H1 (cell line): ENCODE measurements at regions not wholly inside any gene's neighbourhood (a gene's known extent, or its start where the extent isn't known, plus 50 kb on each side); places are given as distances from the start of the nearest gene placed in this dataset.

Experiments used
- CTCF ChIA-PET: fragments of 300-600 bp; sonication (Branson Sonifier 250); formaldehyde crosslinking; loops from one replicate; lab custom pipeline; 2021; ENCODE audit not compliant: partially characterized antibody; lab: Charles Lee
- POLR2A ChIA-PET: fragments of 300-600 bp; sonication (Branson Sonifier 250); formaldehyde crosslinking; loops from one replicate; lab custom pipeline; 2021; ENCODE audit warnings: inconsistent platforms; ENCODE audit not compliant: partially characterized antibody; lab: Charles Lee
- DNase-seq, 2 experiments: peaks; one replicate each; pipeline versions ENCODE4 v3.0.0 to v3.0.0-alpha.2; 2010 to 2022; ENCODE audit warnings: low spot score in 2 of 2, low read depth in 1 of 2, mixed read lengths in 1 of 2
- FAIRE-seq: peaks from 2 replicates; lab custom pipeline; 2011; peaks lifted over from hg19 to GRCh38; lab: Jason Lieb, UNC
- H2AFZ ChIP-seq: 2 replicates; pipeline ENCODE4 v1.8.1; 2012; ENCODE audit warnings: low read length, inconsistent platforms
- H2AK5ac ChIP-seq: 2 replicates; pipeline ENCODE4 v1.6.1; 2013; ENCODE audit warnings: low read depth, low read length
- H2BK120ac ChIP-seq: replicated peaks from 2 replicates; pipeline ENCODE3; 2013; ENCODE audit warnings: low read depth, low read length, inconsistent platforms
- H2BK12ac ChIP-seq: 2 replicates; pipeline ENCODE4 v1.6.1; 2013; ENCODE audit warnings: low read depth, low read length
- H2BK15ac ChIP-seq: 2 replicates; pipeline ENCODE4 v1.6.1; 2013; ENCODE audit warnings: low read length
- H2BK20ac ChIP-seq: 2 replicates; pipeline ENCODE4 v1.6.1; 2013; ENCODE audit warnings: low read length
- H2BK5ac ChIP-seq: 2 replicates; pipeline ENCODE4 v1.6.1; 2013; ENCODE audit warnings: low read depth, low read length
- H3K14ac ChIP-seq: 2 replicates; pipeline ENCODE4 v1.6.1; 2013; ENCODE audit warnings: inconsistent platforms; ENCODE audit not compliant: insufficient read length
- H3K18ac ChIP-seq: 2 replicates; pipeline ENCODE4 v1.6.1; 2013; ENCODE audit warnings: low read length; ENCODE audit errors: extremely low read depth
- H3K23ac ChIP-seq: 2 replicates; pipeline ENCODE4 v1.6.1; 2013; ENCODE audit warnings: inconsistent platforms; ENCODE audit not compliant: insufficient read length
- H3K23me2 ChIP-seq: 2 replicates; pipeline ENCODE4 v1.6.1; 2013; ENCODE audit warnings: low read depth, low read length
- H3K27ac ChIP-seq: 2 replicates; pipeline ENCODE4 v1.6.1; 2011; ENCODE audit warnings: low read depth, low read length, inconsistent platforms
- H3K27me3 ChIP-seq, 4 experiments: replicated peaks in 1 of 4; 1 replicate in 1 of 4; 2 replicates in 3 of 4; pipeline versions ENCODE4 v1.6.1 to v1.8.1; 2011 to 2013; ENCODE audit warnings: low read length in 3 of 4, mild to moderate bottlenecking in 3 of 4, inconsistent platforms in 2 of 4, mixed read lengths in 2 of 4, moderate library complexity in 1 of 4; ENCODE audit not compliant: control insufficient read depth in 3 of 4, insufficient read depth in 3 of 4; ENCODE audit errors: extremely low read depth in 1 of 4
- H3K36me3 ChIP-seq, 4 experiments: 2 replicates each; pipeline versions ENCODE4 v1.6.1 to v1.8.1; 2011 to 2013; ENCODE audit warnings: mild to moderate bottlenecking in 4 of 4, low read length in 3 of 4, moderate library complexity in 2 of 4, control low read depth in 1 of 4, inconsistent platforms in 1 of 4; ENCODE audit not compliant: insufficient read depth in 4 of 4, control insufficient read depth in 2 of 4
- H3K4ac ChIP-seq: replicated peaks from 2 replicates; pipeline ENCODE3; 2013; ENCODE audit warnings: low read length, low read depth, mixed read lengths, inconsistent platforms; ENCODE audit not compliant: insufficient read length
- H3K4me1 ChIP-seq, 4 experiments: replicated peaks in 1 of 4; 1 replicate in 1 of 4; 2 replicates in 3 of 4; pipeline versions ENCODE4 v1.6.1 to v1.8.1; 2011 to 2013; ENCODE audit warnings: low read length in 3 of 4, inconsistent platforms in 2 of 4, mixed read lengths in 1 of 4; ENCODE audit not compliant: insufficient read depth in 4 of 4, control insufficient read depth in 3 of 4
- H3K4me2 ChIP-seq, 2 experiments: 2 replicates each; pipeline versions ENCODE4 v1.6.1 to v1.8.1; 2011 to 2013; ENCODE audit warnings: low read depth in 2 of 2, low read length in 2 of 2, control low read depth in 1 of 2, inconsistent platforms in 1 of 2, mild to moderate bottlenecking in 1 of 2; ENCODE audit not compliant: insufficient read depth in 1 of 2
- H3K4me3 ChIP-seq, 4 experiments: fragments of 200-600, 300-600 bp in 1 of 4; sonication (generic), shearing (Covaris generic), sonication (Bioruptor Twin) in 1 of 4; 2 replicates each; pipeline versions ENCODE4 v1.5.1 to v1.8.1; 2011 to 2016; ENCODE audit warnings: low read length in 4 of 4, low read depth in 3 of 4, control low read depth in 2 of 4, inconsistent platforms in 2 of 4, mild to moderate bottlenecking in 2 of 4, mixed read lengths in 1 of 4, moderate library complexity in 1 of 4; ENCODE audit not compliant: insufficient read depth in 2 of 4; ENCODE audit errors: extremely low read depth in 1 of 4
- H3K56ac ChIP-seq: replicated peaks from 2 replicates; pipeline ENCODE3; 2013; ENCODE audit warnings: low read depth, mild to moderate bottlenecking, mixed read lengths, low read length, inconsistent platforms; ENCODE audit not compliant: insufficient read length
- H3K79me1 ChIP-seq: 2 replicates; pipeline ENCODE4 v1.6.1; 2013; ENCODE audit warnings: low read depth, low read length, control low read depth
- H3K79me2 ChIP-seq, 2 experiments: 2 replicates each; pipeline versions ENCODE4 v1.6.1 to v1.8.1; 2012 to 2013; ENCODE audit warnings: low read length in 2 of 2, mild to moderate bottlenecking in 2 of 2, inconsistent platforms in 1 of 2; ENCODE audit not compliant: insufficient read depth in 2 of 2, control insufficient read depth in 1 of 2
- H3K9ac ChIP-seq, 4 experiments: replicated peaks in 1 of 4; 1 replicate in 1 of 4; 2 replicates in 3 of 4; pipeline versions ENCODE4 v1.6.1 to v1.8.1; 2011 to 2013; ENCODE audit warnings: low read depth in 3 of 4, low read length in 3 of 4, control low read depth in 2 of 4, mild to moderate bottlenecking in 2 of 4, moderate library complexity in 2 of 4, inconsistent platforms in 1 of 4; ENCODE audit errors: extremely low read depth in 1 of 4
- H3K9me3 ChIP-seq, 2 experiments: 2 replicates each; pipeline versions ENCODE4 v1.6.1 to v1.8.1; 2012 to 2013; ENCODE audit warnings: mild to moderate bottlenecking in 2 of 2, moderate library complexity in 2 of 2, control low read depth in 1 of 2, inconsistent platforms in 1 of 2, low read depth in 1 of 2, low read length in 1 of 2, mixed read lengths in 1 of 2; ENCODE audit not compliant: insufficient read depth in 2 of 2
- H4K20me1 ChIP-seq, 2 experiments: replicated peaks in 1 of 2; 2 replicates each; pipeline versions ENCODE3 to v1.8.1; 2011 to 2013; ENCODE audit warnings: inconsistent platforms in 2 of 2, low read length in 2 of 2, mild to moderate bottlenecking in 1 of 2; ENCODE audit not compliant: insufficient read depth in 2 of 2, control insufficient read depth in 1 of 2
- H4K5ac ChIP-seq: 2 replicates; pipeline ENCODE4 v1.6.1; 2013; ENCODE audit warnings: low read length, low read depth, mixed read lengths, inconsistent platforms; ENCODE audit not compliant: insufficient read length
- H4K8ac ChIP-seq: 2 replicates; pipeline ENCODE4 v1.8.0; 2013; ENCODE audit warnings: mild to moderate bottlenecking, moderate library complexity, low read length, inconsistent platforms; ENCODE audit not compliant: insufficient read depth; ENCODE audit errors: extremely low read depth
- H4K91ac ChIP-seq: replicated peaks from 2 replicates; pipeline ENCODE3; 2013; ENCODE audit warnings: low read length, mixed read lengths, inconsistent platforms; ENCODE audit not compliant: insufficient read length
- E2F6 ChIP-seq: IDR thresholded peaks from 2 replicates; pipeline ENCODE4 v1.6.1; 2012; ENCODE audit warnings: inconsistent platforms
- RAD21 ChIP-seq, 2 experiments: IDR thresholded peaks in 1 of 2; conservative IDR thresholded peaks in 1 of 2; 2 replicates each; pipeline ENCODE4 v1.6.1; 2011; ENCODE audit warnings: low read depth in 2 of 2, low read length in 2 of 2, improper control_type of control experiment in 1 of 2, inconsistent platforms in 1 of 2, mild to moderate bottlenecking in 1 of 2, moderate library complexity in 1 of 2
- SP4 ChIP-seq: IDR thresholded peaks from 2 replicates; pipeline ENCODE4 v1.6.1; 2012; ENCODE audit warnings: low read length, inconsistent platforms
- WGBS, 2 experiments: shearing (Covaris generic) in 1 of 2; methylation state at CpG; one replicate each; pipeline versions ENCODE4 v1.1.6 to v1.1.7; 2013 to 2015; ENCODE audit warnings: low lambda C conversion rate in 2 of 2, mixed read lengths in 2 of 2, inconsistent platforms in 1 of 2, low coverage in 1 of 2, missing lambda C conversion rate in 1 of 2; ENCODE audit not compliant: insufficient replicate concordance in 2 of 2, insufficient coverage in 1 of 2, insufficient read length in 1 of 2; ENCODE audit errors: extremely low coverage in 1 of 2, missing lambda C conversion rate in 1 of 2; 5-methylcytosine and 5-hydroxymethylcytosine counted together
- TF ChIP-seq, protein P1 (sequence below), 3 experiments: IDR thresholded peaks; 1 replicate in 2 of 3; 2 replicates in 1 of 3; pipeline versions ENCODE4 v1.5.1 to v1.6.1; 2011; ENCODE audit warnings: low read length in 3 of 3, mild to moderate bottlenecking in 3 of 3, inconsistent platforms in 2 of 3, low read depth in 1 of 3, moderate library complexity in 1 of 3; ENCODE audit not compliant: insufficient read depth in 1 of 3; ENCODE audit errors: control extremely low read depth in 1 of 3
- TF ChIP-seq, protein P2 (sequence below): IDR thresholded peaks from 2 replicates; pipeline ENCODE4 v1.6.1; 2012; ENCODE audit warnings: inconsistent platforms
- TF ChIP-seq, protein P3 (sequence below): IDR thresholded peaks from 2 replicates; pipeline ENCODE4 v1.6.1; 2011; ENCODE audit warnings: low read depth, mild to moderate bottlenecking, low read length; ENCODE audit not compliant: insufficient read depth

DNA sequence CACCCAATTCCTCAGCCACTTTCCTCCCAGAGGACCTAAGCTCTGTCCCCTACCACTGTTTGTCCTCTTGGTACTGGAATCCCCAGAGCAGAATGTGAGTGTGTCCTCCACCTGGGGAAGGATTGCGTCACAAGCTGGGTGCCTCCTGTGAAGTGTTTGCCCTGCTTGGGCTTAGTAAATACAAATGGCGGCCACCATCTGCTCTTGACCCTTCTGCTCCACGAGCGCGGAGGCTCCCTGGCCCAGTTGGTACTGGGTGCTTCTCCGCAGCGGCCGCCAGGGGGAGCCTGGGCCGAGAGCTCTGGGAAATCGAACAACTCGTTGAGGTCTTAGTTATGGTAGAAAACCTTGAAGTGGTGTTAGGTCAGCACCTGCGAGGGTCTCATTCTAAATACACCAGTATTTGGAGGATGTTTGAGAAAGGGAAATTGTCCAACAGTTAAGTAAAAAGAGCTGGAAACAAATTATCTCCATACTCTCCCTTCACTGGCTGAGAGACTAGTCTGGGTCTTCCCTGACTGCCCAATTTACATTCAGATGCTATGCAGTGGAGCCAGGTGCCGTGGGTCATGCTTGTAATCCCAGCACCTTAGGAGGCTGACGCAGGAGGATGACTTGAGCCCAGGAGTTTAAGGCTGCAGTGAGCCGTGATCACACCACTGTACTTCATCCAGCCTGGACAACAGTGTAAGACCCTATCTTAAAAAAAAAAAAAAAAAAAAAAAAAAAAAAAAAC lies 74.6 kb upstream of the TEAD1 start:
- H2AFZ ChIP-seq, result peak overlapping the region; percentile 45
- CTCF ChIA-PET, result interaction anchor here (0.6 to 5.4 kb wide), 49 partner anchors 9 to 552 kb away, joined by 3 to 58 read pairs (median 4); partner anchors contain the start of gene PARVA
- no peaks in the 10 kb centered on the region for H3K27me3 ChIP-seq
- no peak overlapping the region for H3K27ac ChIP-seq
- H3K79me1 ChIP-seq, result no peaks in the 10 kb centered on the region
- H3K23ac ChIP-seq, result no peak overlapping the region
- no peaks in the 10 kb centered on the region for H3K79me2 ChIP-seq
- no peak overlapping the region for H3K14ac ChIP-seq
- WGBS, 2 experiments, result 49% methylated on average over 15 of the region's 15 CpGs; no CpG with 5 or more reads in 1 of the 2 experiments
- H3K18ac ChIP-seq, result no peak overlapping the region; the same call in 1 of the 2 replicates
- FAIRE-seq (peak; percentile 42), DNase-seq (peak; percentile 57 to 89)
- H2BK12ac ChIP-seq, result no peak overlapping the region
- H4K91ac ChIP-seq, result no peak overlapping the region
- peaks cover 0 to 4% (median 0%) of the 10 kb centered on the region in 4 experiments; a peak in 1 of 7 replicates for H3K4me1 ChIP-seq
- POLR2A ChIA-PET, result no interaction called here
- H3K4me2 ChIP-seq, result no peak overlapping the region
- H2BK15ac ChIP-seq, result no peak overlapping the region
- H3K4ac ChIP-seq, result no peak overlapping the region
- H4K20me1 ChIP-seq, result no peaks in the 10 kb centered on the region
- no peak overlapping the region for H3K56ac ChIP-seq
- H2AK5ac ChIP-seq, result no peak overlapping the region
- H2BK120ac ChIP-seq, result no peak overlapping the region
- H3K23me2 ChIP-seq, result no peaks in the 10 kb centered on the region
- H3K36me3 ChIP-seq, result no peaks in the 10 kb centered on the region
- H3K9me3 ChIP-seq, result 0 out of 4 replicates have a peak, but pooled peaks cover 0 to 2% of the 10 kb centered on the region in 2 experiments
- peak overlapping the region; percentile 93; the same call in 1 of the 2 replicates for H2BK20ac ChIP-seq
- H3K4me3 ChIP-seq, result no peak overlapping the region
- H4K8ac ChIP-seq, result no peak overlapping the region
- H2BK5ac ChIP-seq, result peak overlapping the region; percentile 66; the same call in 1 of the 2 replicates
- no peak overlapping the region for H3K9ac ChIP-seq
- H4K5ac ChIP-seq, result no peak overlapping the region
- peak; percentile 44; the same call in 1 of the 2 replicates for TF ChIP-seq E2F6
- TF ChIP-seq, protein P1, sequence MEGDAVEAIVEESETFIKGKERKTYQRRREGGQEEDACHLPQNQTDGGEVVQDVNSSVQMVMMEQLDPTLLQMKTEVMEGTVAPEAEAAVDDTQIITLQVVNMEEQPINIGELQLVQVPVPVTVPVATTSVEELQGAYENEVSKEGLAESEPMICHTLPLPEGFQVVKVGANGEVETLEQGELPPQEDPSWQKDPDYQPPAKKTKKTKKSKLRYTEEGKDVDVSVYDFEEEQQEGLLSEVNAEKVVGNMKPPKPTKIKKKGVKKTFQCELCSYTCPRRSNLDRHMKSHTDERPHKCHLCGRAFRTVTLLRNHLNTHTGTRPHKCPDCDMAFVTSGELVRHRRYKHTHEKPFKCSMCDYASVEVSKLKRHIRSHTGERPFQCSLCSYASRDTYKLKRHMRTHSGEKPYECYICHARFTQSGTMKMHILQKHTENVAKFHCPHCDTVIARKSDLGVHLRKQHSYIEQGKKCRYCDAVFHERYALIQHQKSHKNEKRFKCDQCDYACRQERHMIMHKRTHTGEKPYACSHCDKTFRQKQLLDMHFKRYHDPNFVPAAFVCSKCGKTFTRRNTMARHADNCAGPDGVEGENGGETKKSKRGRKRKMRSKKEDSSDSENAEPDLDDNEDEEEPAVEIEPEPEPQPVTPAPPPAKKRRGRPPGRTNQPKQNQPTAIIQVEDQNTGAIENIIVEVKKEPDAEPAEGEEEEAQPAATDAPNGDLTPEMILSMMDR (IDR thresholded peaks at IDR 0.05; ENCODE audit: control extremely low read depth in 1 of 3, insufficient read depth in 1 of 3, low read depth in 1 of 3, low read length in 3 of 3), result peak; percentile 81 to 91 (median 87)
- TF ChIP-seq, protein P2, sequence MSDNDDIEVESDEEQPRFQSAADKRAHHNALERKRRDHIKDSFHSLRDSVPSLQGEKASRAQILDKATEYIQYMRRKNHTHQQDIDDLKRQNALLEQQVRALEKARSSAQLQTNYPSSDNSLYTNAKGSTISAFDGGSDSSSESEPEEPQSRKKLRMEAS, result 0 out of 2 replicates have a peak, but pooled peaks have one; percentile 45
- peak; percentile 74 to 90 for TF ChIP-seq RAD21 (IDR thresholded peaks at IDR 0.05 in 1 of 2, conservative IDR thresholded peaks at IDR 0.05 in 1 of 2; ENCODE audit: low read depth in 2 of 2, low read length in 2 of 2)
- TF ChIP-seq, protein P3, sequence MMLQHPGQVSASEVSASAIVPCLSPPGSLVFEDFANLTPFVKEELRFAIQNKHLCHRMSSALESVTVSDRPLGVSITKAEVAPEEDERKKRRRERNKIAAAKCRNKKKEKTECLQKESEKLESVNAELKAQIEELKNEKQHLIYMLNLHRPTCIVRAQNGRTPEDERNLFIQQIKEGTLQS, result no peak
- no peak for TF ChIP-seq SP4
